H1 (cell line): ENCODE measurements at regions not wholly inside any gene's neighbourhood (a gene's known extent, or its start where the extent isn't known, plus 50 kb on each side); places are given as distances from the start of the nearest gene placed in this dataset.

Experiments used
- CEBPB ChIP-seq: IDR thresholded peaks from 2 replicates; pipeline ENCODE4 v1.6.1; 2012; ENCODE audit warnings: low read depth, low read length
- EP300 ChIP-seq, 2 experiments: IDR thresholded peaks; 1 replicate in 1 of 2; 2 replicates in 1 of 2; pipeline ENCODE4 v1.6.1; 2011 to 2012; ENCODE audit warnings: low read depth in 2 of 2, low read length in 2 of 2, mild to moderate bottlenecking in 2 of 2, borderline replicate concordance in 1 of 2, inconsistent platforms in 1 of 2, moderate library complexity in 1 of 2
- EZH2 ChIP-seq: fragments of 200-600 bp; sonication (generic); IDR thresholded peaks from 2 replicates; pipeline ENCODE4 v1.7.1; 2012; ENCODE audit warnings: low read depth, mild to moderate bottlenecking, moderate library complexity, low read length, inconsistent platforms; ENCODE audit not compliant: severe bottlenecking
- PHF8 ChIP-seq: fragments of 200-600 bp; sonication (generic); conservative IDR thresholded peaks from 2 replicates; pipeline ENCODE4 v1.7.1; 2012; ENCODE audit warnings: low read depth, mild to moderate bottlenecking, inconsistent platforms, low read length, moderate library complexity
- POLR2A ChIP-seq, 2 experiments: IDR thresholded peaks; 1 replicate in 1 of 2; 2 replicates in 1 of 2; pipeline ENCODE4 v1.6.1; 2011; ENCODE audit warnings: low read depth in 2 of 2, low read length in 2 of 2, mild to moderate bottlenecking in 2 of 2; ENCODE audit errors: control extremely low read depth in 1 of 2
- RAD21 ChIP-seq, 2 experiments: IDR thresholded peaks in 1 of 2; conservative IDR thresholded peaks in 1 of 2; 2 replicates each; pipeline ENCODE4 v1.6.1; 2011; ENCODE audit warnings: low read depth in 2 of 2, low read length in 2 of 2, improper control_type of control experiment in 1 of 2, inconsistent platforms in 1 of 2, mild to moderate bottlenecking in 1 of 2, moderate library complexity in 1 of 2
- SAP30 ChIP-seq: fragments of 300-600 bp; sonication (generic); IDR thresholded peaks from 2 replicates; pipeline ENCODE4 v1.7.1; 2012; ENCODE audit warnings: low read length, moderate library complexity, mild to moderate bottlenecking, inconsistent platforms; ENCODE audit not compliant: insufficient read depth, insufficient replicate concordance
- SP2 ChIP-seq: IDR thresholded peaks from 2 replicates; pipeline ENCODE4 v1.6.1; 2012; ENCODE audit warnings: mild to moderate bottlenecking, low read length, inconsistent platforms
- ZNF274 ChIP-seq: IDR thresholded peaks from 2 replicates; pipeline ENCODE4 v1.7.0; 2012; ENCODE audit warnings: low read length, borderline replicate concordance; ENCODE audit errors: extremely low read depth
- TF ChIP-seq, protein P1 (sequence below), 3 experiments: IDR thresholded peaks; 1 replicate in 2 of 3; 2 replicates in 1 of 3; pipeline versions ENCODE4 v1.5.1 to v1.6.1; 2011; ENCODE audit warnings: low read length in 3 of 3, mild to moderate bottlenecking in 3 of 3, inconsistent platforms in 2 of 3, low read depth in 1 of 3, moderate library complexity in 1 of 3; ENCODE audit not compliant: insufficient read depth in 1 of 3; ENCODE audit errors: control extremely low read depth in 1 of 3
- TF ChIP-seq, protein P2 (sequence below): IDR thresholded peaks from 2 replicates; pipeline ENCODE4 v1.6.1; 2012; ENCODE audit warnings: inconsistent platforms

DNA sequence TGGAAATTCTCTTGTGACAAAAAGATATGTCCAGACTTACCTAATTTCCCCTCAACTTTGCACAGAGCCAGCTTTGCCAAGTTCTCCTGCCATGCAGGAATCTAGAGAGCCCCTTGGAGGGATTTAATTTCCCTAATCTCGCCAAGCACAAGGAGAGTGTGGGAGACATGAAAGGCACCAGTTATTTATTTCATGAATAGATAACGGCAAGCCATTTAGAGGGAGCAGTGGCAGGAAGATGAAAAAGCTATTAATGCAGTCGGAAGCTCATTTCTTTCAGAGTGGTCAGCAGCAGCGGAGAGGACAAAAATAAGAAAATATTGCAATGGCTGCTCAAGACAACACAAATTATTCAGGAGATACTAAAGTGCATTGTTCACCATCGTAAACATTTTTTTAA is 150.9 kb upstream of the WSCD2 start:
- TF ChIP-seq POLR2A (IDR thresholded peaks at IDR 0.05; ENCODE audit: control extremely low read depth in 1 of 2, low read depth in 2 of 2, low read length in 2 of 2) (no peak), SAP30 (no peak), EP300 (IDR thresholded peaks at IDR 0.05; ENCODE audit: borderline replicate concordance in 1 of 2, low read depth in 2 of 2, low read length in 2 of 2) (no peak), SP2 (no peak), RAD21 (IDR thresholded peaks at IDR 0.05 in 1 of 2, conservative IDR thresholded peaks at IDR 0.05 in 1 of 2; ENCODE audit: low read depth in 2 of 2, low read length in 2 of 2) (no peak), CEBPB (no peak), PHF8 (no peak), ZNF274 (no peak), EZH2 (no peak)
- TF ChIP-seq, protein P1, sequence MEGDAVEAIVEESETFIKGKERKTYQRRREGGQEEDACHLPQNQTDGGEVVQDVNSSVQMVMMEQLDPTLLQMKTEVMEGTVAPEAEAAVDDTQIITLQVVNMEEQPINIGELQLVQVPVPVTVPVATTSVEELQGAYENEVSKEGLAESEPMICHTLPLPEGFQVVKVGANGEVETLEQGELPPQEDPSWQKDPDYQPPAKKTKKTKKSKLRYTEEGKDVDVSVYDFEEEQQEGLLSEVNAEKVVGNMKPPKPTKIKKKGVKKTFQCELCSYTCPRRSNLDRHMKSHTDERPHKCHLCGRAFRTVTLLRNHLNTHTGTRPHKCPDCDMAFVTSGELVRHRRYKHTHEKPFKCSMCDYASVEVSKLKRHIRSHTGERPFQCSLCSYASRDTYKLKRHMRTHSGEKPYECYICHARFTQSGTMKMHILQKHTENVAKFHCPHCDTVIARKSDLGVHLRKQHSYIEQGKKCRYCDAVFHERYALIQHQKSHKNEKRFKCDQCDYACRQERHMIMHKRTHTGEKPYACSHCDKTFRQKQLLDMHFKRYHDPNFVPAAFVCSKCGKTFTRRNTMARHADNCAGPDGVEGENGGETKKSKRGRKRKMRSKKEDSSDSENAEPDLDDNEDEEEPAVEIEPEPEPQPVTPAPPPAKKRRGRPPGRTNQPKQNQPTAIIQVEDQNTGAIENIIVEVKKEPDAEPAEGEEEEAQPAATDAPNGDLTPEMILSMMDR (IDR thresholded peaks at IDR 0.05; ENCODE audit: control extremely low read depth in 1 of 3, insufficient read depth in 1 of 3, low read depth in 1 of 3, low read length in 3 of 3) = no peak
- TF ChIP-seq, protein P2, sequence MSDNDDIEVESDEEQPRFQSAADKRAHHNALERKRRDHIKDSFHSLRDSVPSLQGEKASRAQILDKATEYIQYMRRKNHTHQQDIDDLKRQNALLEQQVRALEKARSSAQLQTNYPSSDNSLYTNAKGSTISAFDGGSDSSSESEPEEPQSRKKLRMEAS = no peak
